ENCODE measurements at regions not wholly inside any gene's neighbourhood (a gene's known extent, or its start where the extent isn't known, plus 50 kb on each side); places are given as distances from the start of the nearest gene placed in this dataset.
"Not testable (repeated sequence)": the region's sequence is repeated elsewhere in the genome, so short reads cannot be mapped to it uniquely, and the experiment has no call there.

GRCh38 chr2:176578292-176578691, 309.1 kb downstream of the MTX2 start:
- DNase-seq, result not testable (repeated sequence)

DNA sequence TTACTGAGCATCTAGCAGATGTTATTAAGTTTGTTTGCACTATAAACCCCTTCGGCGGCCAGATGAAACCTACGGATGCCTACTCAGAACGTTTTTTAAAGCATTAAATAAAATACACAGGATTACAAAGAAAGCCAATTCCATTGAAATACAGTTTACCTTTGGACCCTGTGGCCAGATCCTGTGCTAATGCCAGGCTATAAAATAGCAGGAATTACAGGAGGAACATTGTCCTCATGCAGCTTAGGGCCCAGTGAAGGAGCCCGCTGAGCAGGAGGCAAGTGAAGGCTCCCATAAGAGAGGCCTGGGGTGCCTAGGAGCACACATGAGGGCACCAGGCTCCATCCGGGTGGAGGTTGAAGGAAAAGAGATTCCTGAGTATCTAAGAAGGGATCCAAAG, 310.4 kb downstream of the MTX2 start:
- no peak for DNase-seq

- no peak for DNase-seq
Observed at GRCh38 chr2:176581557-176582165, 312.4 kb downstream of the MTX2 start.

DNA sequence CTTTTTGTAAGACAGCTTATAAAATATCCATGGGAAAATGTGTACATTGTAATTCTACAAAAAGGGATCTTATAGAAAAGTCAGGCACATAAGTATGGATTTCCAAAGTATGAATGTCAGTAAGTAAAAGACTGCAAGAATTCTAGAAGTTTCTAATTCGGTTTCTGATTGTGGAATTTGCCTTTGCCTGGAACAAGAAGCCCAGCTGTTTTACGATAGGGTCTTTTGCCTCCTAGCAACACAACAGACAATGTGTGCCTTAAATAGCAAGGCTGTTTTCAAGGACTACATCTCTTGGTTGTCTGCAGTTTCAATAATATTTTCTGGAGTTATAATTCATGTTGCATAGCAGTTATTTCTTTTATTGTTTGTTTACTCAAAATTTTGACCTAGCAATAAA, 312.9 kb downstream of the MTX2 start:
- no peak for DNase-seq

DNA sequence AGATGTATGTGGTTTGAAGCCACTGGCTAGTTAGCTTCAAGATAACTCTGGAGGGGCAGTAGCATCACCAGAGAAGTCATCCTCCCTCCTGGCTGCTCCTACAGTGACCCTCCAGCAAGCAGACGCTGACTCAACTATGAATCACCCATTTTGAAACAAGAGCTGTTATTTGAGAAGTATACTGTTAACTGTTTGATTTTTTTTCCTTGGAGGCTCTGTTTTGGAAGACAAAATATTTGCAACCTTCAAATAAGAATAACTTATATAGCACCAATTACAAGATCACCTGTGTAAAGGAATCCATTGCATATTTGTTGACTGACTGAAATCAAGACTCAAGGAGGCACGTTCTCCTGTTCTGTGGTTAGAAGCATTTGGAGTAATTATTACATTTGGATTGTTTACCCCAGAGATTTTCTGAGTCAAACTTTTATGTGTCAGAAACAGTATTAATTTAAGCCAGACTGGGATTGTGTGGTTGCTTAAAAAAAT, 313.8 kb downstream of the MTX2 start:
- DNase-seq, result no peak

GRCh38 chr2:176583607-176584006, 314.4 kb downstream of the MTX2 start:
- DNase-seq, result no peak

DNA sequence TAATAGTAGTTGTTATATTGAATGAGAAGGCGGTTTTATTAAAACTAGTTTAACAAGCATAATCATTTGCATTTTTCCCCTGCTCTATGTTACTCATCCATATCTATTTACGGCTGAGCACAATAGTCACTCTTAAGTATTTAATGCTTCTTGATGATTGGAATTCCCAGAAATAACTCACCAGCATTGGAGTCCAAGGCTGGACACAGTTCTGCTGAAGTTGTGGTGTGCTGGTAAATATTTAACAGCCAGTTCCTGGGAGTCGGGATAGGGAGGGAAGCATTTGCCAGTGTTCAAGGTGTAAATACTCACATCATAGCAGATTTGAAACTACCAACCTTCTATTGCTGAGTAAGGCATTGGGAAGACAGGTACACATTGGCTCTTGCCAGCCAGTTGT, 315.1 kb downstream of the MTX2 start:
- DNase-seq, result no peak

GRCh38 chr2:176585291-176585690, 316.0 kb downstream of the MTX2 start:
- DNase-seq, result no peak

DNA sequence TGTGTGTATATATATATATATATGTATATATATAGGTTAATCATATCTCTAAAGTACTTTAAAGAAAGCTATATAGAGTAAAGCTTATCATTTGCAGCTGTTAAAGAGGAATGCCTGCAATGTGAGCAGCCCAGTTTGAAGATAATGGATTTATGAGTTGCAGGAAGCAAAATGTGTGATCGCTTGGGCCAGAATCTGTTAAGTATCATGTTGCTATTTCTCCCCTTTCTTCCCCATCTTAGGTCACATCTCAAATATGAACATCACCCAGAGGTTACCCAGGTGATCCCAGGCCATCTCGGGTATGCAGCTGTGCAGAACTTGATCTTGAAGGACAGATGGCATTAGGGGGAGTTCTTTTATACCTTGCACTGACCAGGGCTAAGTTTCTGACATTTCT, 316.5 kb downstream of the MTX2 start:
- no peak for DNase-seq

DNA sequence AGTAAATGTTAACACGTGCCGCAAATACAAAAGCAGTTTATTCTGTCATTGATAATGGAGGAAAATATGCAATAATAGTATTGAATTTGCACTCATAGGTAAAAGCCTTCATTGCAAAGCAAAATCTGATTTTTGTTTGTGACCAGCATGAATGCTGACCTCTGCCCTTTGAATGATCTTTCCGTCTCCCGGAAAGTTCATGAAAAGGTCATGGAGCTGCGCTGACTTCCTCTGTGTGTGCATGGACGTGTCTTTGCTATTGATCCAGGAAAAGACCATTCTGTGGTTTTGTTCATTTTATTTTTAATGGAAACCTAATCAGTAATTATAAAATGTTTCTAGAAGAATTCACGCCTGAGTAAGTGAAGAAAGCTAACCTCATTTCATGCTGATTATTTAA, 320.0 kb downstream of the MTX2 start:
- no peak for DNase-seq

DNA sequence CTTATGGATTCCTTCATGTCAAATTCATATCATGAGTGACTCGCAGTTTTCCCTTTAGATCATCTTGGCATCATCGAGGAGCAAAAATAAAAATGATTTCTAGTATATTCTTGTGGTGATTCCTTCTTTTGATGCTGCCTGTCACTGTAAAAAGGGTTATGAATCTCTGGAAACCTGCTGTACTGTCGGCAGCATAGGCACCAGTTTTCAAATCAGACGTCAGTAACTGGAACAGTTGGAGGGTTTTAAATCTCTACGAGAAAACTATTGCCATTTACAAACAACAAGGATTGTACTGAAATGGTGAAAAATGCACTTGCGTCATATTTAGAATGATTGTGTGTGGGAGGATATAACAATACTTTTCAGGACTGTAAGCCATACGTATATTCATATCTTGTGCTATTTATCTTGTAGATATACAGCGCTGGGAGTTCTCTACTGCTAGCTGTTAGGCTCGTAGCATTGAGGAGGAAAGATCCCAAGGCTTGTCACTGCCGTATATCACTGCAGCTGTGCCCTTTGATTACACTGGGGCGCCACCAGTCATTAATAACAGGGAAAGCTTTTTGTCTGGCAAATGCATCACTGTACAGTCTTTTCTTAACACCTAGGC, 320.7 kb downstream of the MTX2 start:
- no peak for DNase-seq

GRCh38 chr2:176592216-176592615, 323.0 kb downstream of the MTX2 start:
- DNase-seq, result no peak

GRCh38 chr2:176595986-176596385, 326.7 kb downstream of the MTX2 start:
- DNase-seq, result no peak

DNA sequence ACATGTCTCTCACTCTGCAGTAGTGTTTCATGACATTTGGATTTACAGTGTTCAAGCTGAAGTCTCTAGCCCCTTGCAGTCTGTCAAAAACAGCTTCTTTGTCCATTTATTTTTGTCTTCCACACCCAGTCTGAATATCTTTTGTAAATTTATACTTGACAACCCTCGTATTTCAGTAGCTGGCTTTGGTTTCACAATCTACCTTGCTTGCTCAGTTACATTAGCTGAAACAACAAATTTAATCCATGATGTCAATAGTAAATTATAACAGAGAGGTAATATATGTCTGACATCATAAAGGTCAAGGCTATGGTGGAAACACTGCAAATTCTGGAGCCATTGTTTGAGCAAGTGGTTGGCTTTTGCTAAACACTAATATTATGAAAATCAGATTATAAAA, 328.7 kb downstream of the MTX2 start:
- DNase-seq, result no peak

DNA sequence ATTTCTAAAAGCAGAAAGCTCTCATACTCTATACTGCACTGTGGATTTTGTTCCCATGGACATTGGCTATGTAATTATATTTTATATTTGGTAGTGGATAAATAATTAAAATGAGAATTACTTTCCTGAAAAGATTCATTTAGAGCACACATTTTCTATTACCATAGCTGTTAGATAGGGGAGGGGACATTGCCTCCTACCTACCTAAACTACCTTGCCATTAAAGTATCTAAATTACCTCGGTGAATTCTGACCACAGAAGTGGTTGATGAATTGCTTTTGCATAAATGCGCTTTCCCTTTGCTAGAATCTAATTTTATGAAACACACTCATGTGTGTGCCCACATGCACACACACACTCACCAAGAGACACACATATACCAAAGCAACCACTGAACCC, 329.1 kb downstream of the MTX2 start:
- DNase-seq, result no peak

DNA sequence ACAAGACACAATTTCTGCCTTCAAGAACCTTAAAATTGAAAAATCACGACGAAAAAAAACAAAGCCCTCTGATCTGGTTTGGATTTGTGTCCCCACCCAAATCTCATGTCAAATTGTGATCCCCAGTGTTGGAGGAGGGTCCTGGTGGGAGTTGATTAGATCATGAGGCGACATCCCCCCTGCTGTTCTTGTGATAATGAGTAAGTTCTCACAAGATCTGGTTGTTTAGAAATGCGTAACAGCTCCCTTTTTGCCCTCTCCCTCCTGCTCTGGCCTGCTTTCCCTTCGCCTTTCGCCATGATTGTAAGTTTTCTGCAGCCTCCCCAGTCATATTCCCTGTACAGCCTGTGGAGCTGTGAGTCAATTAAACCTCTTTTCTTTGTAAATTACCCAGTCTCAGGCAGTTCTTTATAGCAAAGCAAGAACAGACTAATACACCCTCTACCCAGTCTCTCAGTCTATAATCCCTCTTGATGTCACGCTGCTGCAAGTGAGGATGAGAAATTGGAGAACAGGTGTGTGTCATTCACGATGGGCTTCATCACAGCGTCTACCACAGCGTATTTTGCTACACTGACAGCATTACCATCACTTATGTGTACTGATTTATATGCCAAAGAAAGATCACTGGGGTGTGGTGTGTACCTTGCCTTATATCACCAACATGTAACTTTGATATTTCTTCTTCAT, 330.7 kb downstream of the MTX2 start:
- DNase-seq, result no peak

DNA sequence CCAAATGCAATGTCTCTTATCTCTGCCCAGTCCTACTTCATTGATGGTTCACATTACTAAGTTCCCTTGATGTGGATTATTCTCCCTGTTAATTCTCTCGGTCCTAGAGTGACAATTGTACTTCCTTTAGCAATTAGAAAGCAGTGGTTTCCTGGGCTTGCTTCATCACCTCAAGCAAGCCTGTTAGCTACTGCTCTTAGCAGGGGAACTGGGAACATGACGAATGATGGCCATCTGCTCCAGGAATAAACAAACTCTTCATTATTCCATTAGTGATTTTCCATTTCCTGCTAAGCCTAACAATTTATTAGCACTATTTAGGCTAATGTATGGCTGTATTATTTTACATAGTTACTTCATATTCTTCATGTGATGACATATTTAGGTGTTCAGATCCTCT, 331.8 kb downstream of the MTX2 start:
- no peak for DNase-seq

GRCh38 chr2:176612036-176612435, 342.8 kb downstream of the MTX2 start:
- DNase-seq, result no peak

DNA sequence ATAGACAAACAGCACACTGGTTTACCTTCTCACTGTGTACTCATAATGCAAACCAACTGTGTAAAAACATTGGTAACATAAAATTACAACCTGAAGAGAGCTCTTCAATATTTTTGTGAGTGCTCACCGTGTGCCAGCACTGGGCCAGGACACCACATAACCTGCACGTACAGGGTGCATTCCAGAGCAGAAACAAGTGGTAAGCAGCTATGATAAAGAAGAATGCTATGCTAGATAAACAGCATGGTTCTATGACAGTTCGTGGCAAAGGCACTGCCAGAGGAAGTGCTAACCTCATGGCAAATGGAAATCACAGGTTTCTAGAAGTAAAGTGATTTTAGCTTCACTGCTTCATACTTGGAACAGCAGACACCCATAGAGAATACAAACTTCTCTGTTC, 343.5 kb downstream of the MTX2 start:
- no peak for DNase-seq

DNA sequence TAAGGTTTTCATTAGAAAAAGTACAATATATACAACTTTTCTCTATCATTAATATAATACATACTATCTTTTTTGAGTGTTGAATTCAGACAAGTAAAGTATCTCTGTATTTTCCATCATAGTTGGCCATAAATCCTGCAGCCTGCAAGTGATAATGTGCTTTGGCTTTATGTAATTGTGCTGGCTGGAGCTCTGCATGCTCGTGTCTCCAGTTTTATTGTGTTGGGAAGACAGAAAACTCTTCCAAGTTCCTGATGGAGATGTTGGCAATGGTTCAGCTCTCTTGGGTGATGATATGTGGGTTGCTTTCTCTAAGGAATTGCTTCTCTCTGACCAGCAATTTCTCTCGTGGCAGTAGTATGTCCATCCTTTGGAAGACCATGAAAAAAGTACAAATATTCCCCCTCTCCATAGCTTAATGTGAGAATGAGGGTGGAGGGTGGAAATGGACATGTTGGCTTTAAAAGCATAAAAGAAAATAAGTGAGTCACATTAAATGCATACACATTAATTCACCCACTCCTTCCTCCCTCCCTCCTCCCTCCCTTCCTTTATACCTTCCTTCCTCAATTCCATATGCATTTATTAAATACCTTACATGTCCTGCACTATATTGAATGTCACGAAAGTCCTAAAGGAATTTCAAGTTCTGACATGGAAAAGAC, 344.2 kb downstream of the MTX2 start:
- no peak for DNase-seq

- DNase-seq, result no peak
Observed at GRCh38 chr2:176614049-176614448, 344.8 kb downstream of the MTX2 start.

GRCh38 chr2:176614930-176615329, 345.7 kb downstream of the MTX2 start:
- no peak for DNase-seq

- no peak for DNase-seq
Observed at GRCh38 chr2:176619504-176619903, 350.3 kb downstream of the MTX2 start.

DNA sequence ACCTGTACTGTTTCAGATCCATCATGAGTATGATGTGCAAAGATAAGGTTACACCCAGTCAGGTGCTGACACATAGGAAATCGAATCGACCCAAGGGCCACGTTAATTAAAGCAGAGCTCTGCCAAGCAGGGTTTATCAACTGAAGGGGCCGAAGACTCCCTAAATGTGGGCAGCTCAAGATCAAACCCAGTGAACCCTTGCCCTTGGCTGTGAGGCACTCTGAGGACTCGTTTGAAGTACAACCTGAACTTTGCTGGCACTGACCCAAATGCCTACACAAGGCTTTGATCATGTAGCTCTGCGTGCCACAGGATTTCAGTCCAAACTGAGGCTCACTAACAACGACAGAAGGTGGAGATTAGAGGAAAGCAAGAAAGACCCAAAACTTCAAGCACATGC, 352.1 kb downstream of the MTX2 start:
- DNase-seq, result no peak
